ENCODE measurements at regions not wholly inside any gene's neighbourhood (a gene's known extent, or its start where the extent isn't known, plus 50 kb on each side); places are given as distances from the start of the nearest gene placed in this dataset.

DNA sequence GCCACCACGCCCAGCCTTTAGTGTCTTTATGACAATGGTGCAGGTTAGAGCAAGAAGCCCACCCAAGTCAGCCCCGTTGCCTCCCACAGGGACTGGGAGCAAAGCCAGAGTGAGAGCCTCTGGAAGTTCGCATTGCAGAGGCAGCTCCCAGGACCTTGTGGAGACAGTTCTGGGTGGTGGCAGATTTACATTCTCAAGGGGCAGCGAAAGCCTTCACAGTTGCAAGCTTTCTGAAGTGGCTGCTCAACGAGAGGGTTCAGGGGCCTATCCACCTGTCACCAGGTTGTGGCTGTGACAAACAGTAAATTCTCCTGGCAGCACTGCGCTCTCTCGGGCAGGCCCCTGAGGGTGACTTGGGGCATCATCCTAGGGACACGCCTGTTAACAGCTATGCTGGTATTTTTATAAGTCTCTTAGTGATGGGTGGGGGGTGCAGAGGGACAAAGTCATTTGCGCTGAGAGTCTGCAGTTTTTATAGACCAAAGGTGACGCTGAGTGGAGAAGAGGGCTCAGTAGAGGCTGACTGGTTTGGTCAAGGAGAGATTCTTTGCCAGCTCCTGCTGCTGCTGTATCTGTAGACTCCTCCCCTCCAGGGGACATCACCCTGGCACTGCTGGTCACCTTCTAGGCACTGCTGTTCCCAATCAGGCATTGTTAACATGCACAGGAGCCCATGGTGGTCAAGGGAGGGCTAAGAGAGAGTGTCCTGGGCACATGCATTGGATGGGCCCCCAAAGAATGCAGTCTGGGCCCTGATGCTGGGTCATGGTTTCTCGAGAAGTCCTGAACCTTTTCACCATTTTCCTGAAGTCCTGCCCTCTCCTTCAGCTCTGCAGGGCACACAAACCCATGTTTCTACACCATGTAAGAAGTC is 57.5 kb upstream of the KLF13 start:
- H3K4me1 ChIP-seq = peaks cover 26 to 82% (median 41%) of the 10 kb centered on the region in 4 donors
- TF ChIP-seq POLR2AphosphoS5 (IDR thresholded peaks at IDR 0.05) (no peak), POLR2A (IDR thresholded peaks at IDR 0.05) (no peak), EP300 (IDR thresholded peaks at IDR 0.05; ENCODE audit: low read depth) (no peak)
- TF ChIP-seq, protein P1, sequence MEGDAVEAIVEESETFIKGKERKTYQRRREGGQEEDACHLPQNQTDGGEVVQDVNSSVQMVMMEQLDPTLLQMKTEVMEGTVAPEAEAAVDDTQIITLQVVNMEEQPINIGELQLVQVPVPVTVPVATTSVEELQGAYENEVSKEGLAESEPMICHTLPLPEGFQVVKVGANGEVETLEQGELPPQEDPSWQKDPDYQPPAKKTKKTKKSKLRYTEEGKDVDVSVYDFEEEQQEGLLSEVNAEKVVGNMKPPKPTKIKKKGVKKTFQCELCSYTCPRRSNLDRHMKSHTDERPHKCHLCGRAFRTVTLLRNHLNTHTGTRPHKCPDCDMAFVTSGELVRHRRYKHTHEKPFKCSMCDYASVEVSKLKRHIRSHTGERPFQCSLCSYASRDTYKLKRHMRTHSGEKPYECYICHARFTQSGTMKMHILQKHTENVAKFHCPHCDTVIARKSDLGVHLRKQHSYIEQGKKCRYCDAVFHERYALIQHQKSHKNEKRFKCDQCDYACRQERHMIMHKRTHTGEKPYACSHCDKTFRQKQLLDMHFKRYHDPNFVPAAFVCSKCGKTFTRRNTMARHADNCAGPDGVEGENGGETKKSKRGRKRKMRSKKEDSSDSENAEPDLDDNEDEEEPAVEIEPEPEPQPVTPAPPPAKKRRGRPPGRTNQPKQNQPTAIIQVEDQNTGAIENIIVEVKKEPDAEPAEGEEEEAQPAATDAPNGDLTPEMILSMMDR (IDR thresholded peaks at IDR 0.05) = no peak
- in situ Hi-C loops (cut with MboI; ENCODE audit: low pct_ligation_motif_present in 1 of 4, low pct_unique_long_range_greater_than_20kb in 1 of 4, low sequenced_read_pairs in 3 of 4) = no loop called here
- no peaks in the 10 kb centered on the region for H3K36me3 ChIP-seq
- DNase-seq = peak; percentile 46
- H3K27me3 ChIP-seq = no peaks in the 10 kb centered on the region
- peak overlapping the region in 2 of 4 donors; percentile 29 to 43 for H3K27ac ChIP-seq
- intact Hi-C loops (cut with DNase I; ENCODE audit: low total_unique reads) = no loop called here
- WGBS, 2 donors (ENCODE audit: low coverage in 1 of 2) = 40 to 71% methylated on average over 1 to 11 of the region's 11 CpGs
- H3K9me3 ChIP-seq = no peaks in the 10 kb centered on the region
- H3K4me3 ChIP-seq = no peak overlapping the region

DNA sequence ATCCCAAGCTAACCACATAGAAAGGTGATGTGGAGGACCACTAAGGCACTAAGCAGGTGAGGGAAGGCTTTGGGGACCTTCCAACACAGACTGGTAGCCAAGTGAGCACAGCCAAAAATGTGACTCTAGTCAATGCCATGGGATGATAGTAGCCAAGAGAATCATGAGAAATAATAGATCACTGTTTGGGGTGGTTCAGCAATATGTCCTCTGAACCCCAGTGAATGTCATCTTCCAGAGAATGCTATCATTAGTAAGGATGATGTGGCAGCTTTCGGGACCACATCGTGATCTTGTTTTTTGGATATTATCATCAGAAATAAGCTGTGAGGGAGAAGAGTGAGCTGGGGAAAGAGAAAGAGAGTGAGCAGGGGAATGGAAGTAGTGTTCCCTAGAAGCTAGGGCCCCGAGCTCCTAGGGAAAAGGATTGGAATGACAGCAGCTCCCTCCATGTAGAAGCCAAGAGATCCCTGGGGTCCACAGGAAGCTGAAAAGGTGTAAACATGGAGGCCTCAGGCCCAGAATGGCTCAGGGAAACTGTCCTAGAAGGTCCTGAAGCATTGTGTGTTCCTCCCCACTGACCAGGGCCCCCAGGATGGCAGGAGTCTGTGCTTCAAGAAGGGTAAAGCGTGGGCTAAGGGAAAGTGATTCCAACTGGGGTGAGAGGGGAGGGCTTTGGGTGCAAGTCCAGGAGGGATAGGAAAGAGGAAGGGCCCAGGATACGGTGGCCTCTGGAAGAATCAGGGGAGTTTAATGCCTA is 56.6 kb upstream of the KLF13 start:
- intact Hi-C loops (cut with DNase I; ENCODE audit: low total_unique reads) = no loop called here
- in situ Hi-C loops (cut with MboI; ENCODE audit: low pct_ligation_motif_present in 1 of 4, low pct_unique_long_range_greater_than_20kb in 1 of 4, low sequenced_read_pairs in 3 of 4) = no loop called here
- Histone ChIP-seq H3K36me3 (no peaks in the 10 kb centered on the region), H3K9me3 (no peaks in the 10 kb centered on the region), H3K4me1 (peaks cover 18 to 74% (median 33%) of the 10 kb centered on the region in 4 donors), H3K4me3 (no peak overlapping the region), H3K27ac (no peak overlapping the region), H3K27me3 (no peaks in the 10 kb centered on the region)
- 85 to 97% methylated on average over 3 to 5 of the region's 5 CpGs for WGBS, 2 donors (ENCODE audit: low coverage in 1 of 2)
- peak; percentile 4 for DNase-seq
- TF ChIP-seq POLR2A (IDR thresholded peaks at IDR 0.05) = no peak
- no peak for TF ChIP-seq EP300 (IDR thresholded peaks at IDR 0.05; ENCODE audit: low read depth)
- TF ChIP-seq, protein P1 (IDR thresholded peaks at IDR 0.05) = no peak

DNA sequence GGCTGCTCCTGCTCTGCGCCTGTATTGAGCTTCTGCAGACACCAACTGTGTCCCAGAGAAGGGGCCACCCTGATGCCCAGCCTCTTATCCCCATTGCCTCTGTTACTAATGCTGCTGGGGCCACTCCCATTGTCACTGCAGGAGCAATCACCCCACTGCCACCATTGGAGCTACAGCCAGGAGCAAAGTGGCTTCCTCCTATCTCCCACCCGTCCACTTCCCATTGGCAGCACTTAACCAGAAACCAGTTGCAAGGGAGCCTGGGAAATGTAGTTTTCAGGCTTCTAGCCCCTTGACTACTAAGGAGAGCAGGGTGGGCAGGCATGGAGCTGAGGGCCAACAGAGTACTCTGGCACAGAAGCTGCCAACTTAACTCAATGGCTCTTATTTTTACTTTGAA is 55.9 kb upstream of the KLF13 start:
- H3K4me1 ChIP-seq = peaks cover 10 to 66% (median 25%) of the 10 kb centered on the region in 4 donors
- H3K36me3 ChIP-seq = no peaks in the 10 kb centered on the region
- DNase-seq = peak; percentile 4
- H3K27ac ChIP-seq = no peak overlapping the region
- no peaks in the 10 kb centered on the region for H3K9me3 ChIP-seq
- TF ChIP-seq POLR2AphosphoS5 (IDR thresholded peaks at IDR 0.05) = no peak
- TF ChIP-seq POLR2A (IDR thresholded peaks at IDR 0.05) = no peak
- TF ChIP-seq EP300 (IDR thresholded peaks at IDR 0.05; ENCODE audit: low read depth) = no peak
- TF ChIP-seq, protein P1 (IDR thresholded peaks at IDR 0.05) = no peak
- intact Hi-C loops (cut with DNase I; ENCODE audit: low total_unique reads) = no loop called here
- 80 to 93% methylated on average over 2 of the region's 2 CpGs for WGBS, 2 donors (ENCODE audit: low coverage in 1 of 2)
- in situ Hi-C loops (cut with MboI; ENCODE audit: low pct_ligation_motif_present in 1 of 4, low pct_unique_long_range_greater_than_20kb in 1 of 4, low sequenced_read_pairs in 3 of 4) = no loop called here
- no peaks in the 10 kb centered on the region for H3K27me3 ChIP-seq
- H3K4me3 ChIP-seq = no peak overlapping the region

DNA sequence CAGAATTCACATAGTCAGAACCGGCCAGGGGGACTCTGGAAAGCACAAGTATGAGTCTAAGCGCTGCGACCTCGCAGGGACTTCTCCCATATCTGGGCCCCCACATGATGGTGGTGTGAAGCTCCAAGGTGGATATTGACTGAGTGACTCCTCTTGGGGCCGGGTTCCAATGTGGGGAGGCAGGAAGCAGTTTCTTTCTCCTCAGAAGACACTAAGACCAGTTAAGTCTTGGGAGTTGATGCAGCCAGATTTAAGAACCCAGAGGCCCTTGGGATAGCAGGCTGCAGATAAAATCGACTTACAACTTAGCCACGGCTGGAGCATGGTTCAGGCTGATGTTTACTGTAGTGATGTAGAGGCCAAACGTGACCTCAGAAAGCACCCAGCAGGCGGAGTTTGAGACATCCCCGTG is 55.4 kb upstream of the KLF13 start:
- no peaks in the 10 kb centered on the region for H3K9me3 ChIP-seq
- no peak overlapping the region for H3K27ac ChIP-seq
- H3K4me3 ChIP-seq = no peak overlapping the region
- no peaks in the 10 kb centered on the region for H3K27me3 ChIP-seq
- no peak for DNase-seq
- in situ Hi-C loops (cut with MboI; ENCODE audit: low pct_ligation_motif_present in 1 of 4, low pct_unique_long_range_greater_than_20kb in 1 of 4, low sequenced_read_pairs in 3 of 4) = no loop called here
- WGBS, 2 donors (ENCODE audit: low coverage in 1 of 2) = 60 to 85% methylated on average over 2 to 10 of the region's 10 CpGs
- TF ChIP-seq, protein P1 (IDR thresholded peaks at IDR 0.05) = no peak
- TF ChIP-seq POLR2AphosphoS5 (IDR thresholded peaks at IDR 0.05) (no peak), POLR2A (IDR thresholded peaks at IDR 0.05) (no peak), EP300 (IDR thresholded peaks at IDR 0.05; ENCODE audit: low read depth) (no peak)
- intact Hi-C loops (cut with DNase I; ENCODE audit: low total_unique reads) = no loop called here
- peaks cover 5 to 61% (median 22%) of the 10 kb centered on the region in 4 donors for H3K4me1 ChIP-seq
- H3K36me3 ChIP-seq = no peaks in the 10 kb centered on the region

Data from transverse colon (tissue), 4 donors.